HG02642 (cell line): ENCODE measurements at regions not wholly inside any gene's neighbourhood (a gene's known extent, or its start where the extent isn't known, plus 50 kb on each side); places are given as distances from the start of the nearest gene placed in this dataset.
"Not testable (repeated sequence)": the region's sequence is repeated elsewhere in the genome, so short reads cannot be mapped to it uniquely, and the experiment has no call there.

Experiments
- ATAC-seq: cut with Tn5 transposase; IDR thresholded peaks from one replicate; pipeline ENCODE4 v1.9.1; 2021; ENCODE audit warnings: mild to moderate bottlenecking; ENCODE audit not compliant: unreplicated experiment, poor library complexity

- no peak for ATAC-seq
These were observed 113.4 kb downstream of the LHX2 start for GRCh38 chr9:124124729-124125650.

DNA sequence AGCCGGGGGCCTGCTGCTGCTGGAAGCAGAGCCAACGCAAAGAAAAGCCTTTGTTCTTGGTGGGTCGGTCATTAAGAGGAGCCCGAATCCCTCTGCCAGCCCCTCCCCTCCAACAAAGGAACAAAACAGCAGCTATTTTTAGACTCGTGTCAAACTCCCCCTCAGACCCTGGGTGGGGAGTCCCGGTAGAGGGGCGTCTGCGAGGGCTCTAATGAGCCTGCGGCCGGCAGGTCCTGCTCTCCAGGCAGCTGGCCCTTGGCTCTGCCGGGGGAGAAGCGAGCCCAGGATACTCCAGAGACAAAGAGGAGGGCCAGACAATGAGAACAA is 114.0 kb downstream of the LHX2 start:
- no peak for ATAC-seq

GRCh38 chr9:124126648-124127646 is 115.4 kb downstream of the LHX2 start:
- ATAC-seq, result peak; percentile 54

DNA sequence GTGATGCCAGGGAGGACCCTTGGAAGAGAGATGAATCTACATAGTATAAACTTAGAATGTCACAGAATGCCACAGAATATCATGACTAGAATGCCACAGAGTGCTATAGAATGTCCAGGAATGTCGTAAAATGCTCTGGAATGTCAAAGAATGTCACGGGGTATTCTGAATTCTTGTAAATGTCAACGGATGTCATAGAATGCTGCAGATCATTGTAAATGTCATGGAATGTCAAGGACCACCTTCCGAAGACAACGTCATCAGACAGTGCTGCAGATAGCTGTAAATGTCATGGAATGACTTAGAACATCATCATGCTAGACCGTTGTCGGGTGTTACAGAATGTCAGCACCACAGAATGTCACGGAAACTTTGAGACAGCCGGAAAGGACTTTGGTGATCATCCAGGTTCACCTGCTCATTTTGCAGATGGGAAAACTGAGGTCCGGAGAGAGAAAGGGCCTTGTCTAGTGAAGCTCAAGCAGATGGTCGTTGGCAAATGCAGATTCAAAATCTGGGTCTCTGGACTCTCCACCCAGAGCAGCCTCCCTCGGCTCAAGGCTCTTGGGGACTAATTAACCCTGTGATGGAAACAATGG is 117.1 kb downstream of the LHX2 start:
- no peak for ATAC-seq

DNA sequence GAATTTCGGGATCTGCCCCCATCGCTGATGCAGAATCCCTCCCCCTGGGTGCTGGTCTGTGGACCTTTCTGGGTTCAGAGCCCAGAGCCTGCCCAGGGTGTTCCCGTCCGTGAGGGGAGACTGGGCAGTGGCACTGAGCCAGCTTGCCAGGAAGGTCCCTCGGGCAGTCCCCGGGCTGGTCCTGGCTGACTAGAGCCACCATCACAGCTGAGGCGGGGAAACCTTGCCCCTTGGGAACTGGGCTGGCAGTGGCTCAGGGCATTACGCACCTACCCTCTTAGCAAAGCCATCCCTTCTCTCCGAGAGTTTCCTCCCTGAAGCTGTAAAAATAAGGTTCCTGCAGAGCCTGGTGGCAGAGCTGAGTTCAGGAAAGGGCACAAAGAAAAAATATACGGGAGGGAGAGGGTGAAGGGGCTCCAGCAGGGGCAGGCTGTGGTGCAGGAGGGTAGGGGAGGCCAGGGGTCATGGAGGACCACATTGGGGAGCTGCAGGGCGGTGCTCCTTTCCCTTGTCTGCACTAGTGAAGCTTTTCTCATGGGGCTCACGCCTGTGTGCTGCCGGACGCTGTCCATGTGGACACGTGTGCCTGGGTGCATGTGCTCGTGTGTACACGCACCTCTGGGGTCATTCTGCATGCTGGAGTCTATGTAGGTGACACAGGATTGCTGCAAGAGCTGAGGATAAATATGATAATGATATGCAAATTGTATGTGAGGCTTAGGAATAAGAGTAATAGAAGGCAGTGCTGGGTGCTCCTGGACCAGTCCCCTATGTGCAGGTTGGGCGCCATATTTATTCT is 118.9 kb downstream of the LHX2 start:
- ATAC-seq, result no peak

GRCh38 chr9:124131518-124131917 is 120.0 kb downstream of the LHX2 start:
- ATAC-seq, result not testable (repeated sequence)

GRCh38 chr9:124132671-124133147 is 121.1 kb downstream of the LHX2 start:
- no peak for ATAC-seq

DNA sequence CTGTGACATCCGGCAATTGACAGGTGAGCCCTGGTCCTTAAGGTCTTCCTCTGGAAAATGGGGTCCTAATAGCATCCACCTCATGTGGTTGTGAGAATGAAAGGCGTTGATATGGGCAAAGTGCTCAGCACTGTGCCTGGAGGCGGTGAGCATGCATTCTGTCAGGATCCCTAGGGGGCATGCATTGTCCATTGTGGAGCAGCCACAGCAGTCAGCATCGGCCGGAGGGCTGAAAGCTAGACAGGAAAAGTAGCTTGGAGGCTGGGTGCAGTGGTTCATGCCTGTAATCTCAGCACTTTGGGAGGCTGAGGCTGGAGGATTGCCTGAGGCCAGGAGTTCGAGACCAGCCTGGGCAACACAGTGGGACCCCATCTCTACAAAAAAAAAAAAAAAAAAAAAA is 122.2 kb downstream of the LHX2 start:
- ATAC-seq, result no peak

DNA sequence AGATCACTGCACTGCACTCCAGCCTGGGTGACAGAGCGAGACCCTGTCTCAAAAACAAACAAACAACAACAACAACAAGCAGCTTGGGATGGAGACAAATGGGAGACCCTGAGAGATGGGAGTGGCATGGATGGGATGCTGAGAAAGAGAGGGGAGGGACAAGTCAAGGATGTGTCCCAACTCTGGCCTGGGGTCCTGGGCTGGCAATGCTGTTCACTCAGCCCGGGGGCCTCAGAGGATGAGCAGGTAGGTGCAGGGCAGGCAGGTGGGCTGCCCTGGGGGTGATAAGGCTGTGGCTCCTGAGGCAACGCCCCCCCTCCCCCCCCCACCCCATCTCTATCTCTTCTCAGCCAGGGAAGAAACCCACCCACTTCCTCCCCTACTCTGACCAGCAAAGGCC is 123.0 kb downstream of the LHX2 start:
- ATAC-seq, result no peak

GRCh38 chr9:124135813-124136365 is 121.9 kb upstream of the NEK6 start:
- ATAC-seq, result no peak

DNA sequence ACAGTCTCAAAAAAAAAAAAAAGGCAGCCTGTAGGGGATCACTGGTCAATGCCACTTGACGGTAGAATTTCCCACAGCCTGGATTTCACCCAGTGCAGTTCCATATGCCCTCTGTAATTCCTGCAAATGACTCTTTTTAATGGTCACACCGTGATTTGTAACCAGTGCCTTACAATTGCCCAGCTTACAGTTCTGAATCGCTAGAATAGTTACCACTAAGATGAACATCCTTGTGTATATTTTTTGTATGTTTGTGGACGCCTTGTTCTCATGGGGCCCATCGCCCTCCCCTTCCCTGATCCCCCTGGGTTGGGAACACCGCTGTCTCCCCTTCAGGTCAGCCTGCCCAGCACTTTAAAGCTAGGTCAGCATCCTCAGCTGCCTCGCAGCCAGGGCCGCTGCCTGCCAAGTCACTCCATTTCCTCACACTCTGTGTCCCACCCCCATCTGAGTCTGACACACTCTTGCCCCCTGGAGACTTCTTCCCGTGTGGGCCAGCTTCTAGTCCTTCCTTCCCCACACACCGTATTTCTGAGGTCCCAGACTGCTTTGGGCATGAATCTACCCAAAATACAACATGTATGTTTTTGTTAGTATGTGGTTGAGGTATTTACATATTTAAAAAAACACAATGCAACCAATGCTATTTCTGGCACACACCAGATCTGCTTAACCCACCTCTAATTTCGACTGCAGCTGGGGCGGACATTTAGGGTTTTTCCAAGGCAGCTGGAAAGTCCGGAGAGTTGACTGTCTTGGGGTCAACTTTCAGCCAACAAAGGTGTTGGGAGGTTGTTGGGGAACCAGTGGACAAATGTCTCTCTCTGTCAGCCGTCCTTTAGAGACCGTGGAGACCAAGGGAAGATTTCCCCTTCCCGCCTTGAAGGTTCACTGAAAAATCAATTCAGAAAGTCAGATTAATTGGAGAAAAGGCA is 120.5 kb upstream of the NEK6 start:
- peak; percentile 82 for ATAC-seq

GRCh38 chr9:124137944-124138335 is 119.8 kb upstream of the NEK6 start:
- ATAC-seq, result no peak

DNA sequence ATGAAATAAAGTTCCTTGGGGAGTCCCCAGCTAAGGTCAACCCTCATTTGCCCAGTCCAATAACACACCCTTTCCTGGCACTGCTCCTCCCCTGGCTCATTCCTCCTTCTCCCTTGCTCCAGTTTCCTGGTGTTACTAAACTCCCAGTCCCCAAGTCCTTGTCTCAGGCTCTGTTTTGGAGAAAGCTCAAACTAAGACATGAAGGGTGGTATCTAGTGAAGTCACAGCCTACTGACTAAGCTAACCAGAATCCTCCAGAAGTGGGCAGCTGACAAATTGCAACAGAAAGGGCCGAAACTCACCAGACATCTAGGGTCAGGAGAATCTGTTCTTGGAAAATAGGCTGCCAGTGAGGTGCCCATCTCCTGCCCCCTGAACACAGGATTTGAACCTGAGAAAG is 118.7 kb upstream of the NEK6 start:
- no peak for ATAC-seq

DNA sequence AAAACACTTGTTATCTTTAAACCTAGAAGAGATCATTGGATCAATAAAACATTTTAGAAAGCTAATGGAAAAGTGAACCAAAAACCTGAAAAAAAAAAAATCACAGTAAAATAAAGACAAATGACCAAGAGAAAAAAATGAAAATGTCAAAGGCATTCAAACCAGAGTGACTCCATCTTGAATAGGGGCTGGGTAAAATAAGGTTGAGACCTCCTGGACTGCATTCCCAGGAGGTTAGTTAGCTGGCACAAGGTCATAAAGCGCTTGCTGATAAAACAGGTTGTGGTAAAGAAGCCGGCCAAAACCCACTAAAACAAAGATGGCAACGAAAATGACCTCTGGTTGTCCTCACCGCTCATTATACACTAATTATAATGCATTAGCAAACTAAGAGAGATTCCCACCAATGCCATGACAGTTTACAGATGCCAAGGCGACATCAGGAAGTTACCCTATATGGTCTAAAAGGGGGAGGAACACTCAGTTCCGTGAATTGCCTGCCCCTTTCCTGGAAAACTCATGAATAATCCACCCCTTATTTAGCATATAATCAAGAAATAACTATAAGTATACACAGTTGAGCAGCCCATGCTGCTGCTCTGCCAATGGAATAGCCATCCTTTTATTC is 116.7 kb upstream of the NEK6 start:
- ATAC-seq, result no peak

- ATAC-seq, result not testable (repeated sequence)
These were observed 113.1 kb upstream of the NEK6 start for GRCh38 chr9:124144561-124145123.

- ATAC-seq, result no peak
These were observed 111.7 kb upstream of the NEK6 start for GRCh38 chr9:124146031-124146561.

DNA sequence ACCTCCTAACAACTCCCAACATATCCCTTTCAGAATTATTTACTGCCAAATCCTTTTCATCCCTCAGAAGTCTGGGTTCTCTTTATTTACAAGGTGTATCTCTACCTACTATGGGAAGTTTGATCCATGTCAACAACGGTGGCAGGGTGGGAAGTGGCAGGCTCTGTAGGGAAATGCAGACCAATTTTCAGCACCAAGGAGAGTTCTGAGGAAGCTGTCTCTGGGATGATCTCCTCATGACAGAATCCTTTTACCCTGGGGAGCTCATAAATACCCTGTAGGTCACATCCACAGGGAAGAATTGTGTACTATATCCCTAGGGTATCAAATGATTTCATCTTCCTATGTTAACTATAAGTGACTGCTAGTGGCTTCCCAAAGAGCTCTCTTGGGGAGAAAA is 107.8 kb upstream of the NEK6 start:
- ATAC-seq, result no peak
